Neuron (in vitro differentiated cells): ENCODE measurements at regions not wholly inside any gene's neighbourhood (a gene's known extent, or its start where the extent isn't known, plus 50 kb on each side); places are given as distances from the start of the nearest gene placed in this dataset.

Source experiments
- H2AFZ ChIP-seq: one replicate; pipeline ENCODE4 v1.6.1; 2013; ENCODE audit warnings: low read depth, mild to moderate bottlenecking, inconsistent platforms, low read length, moderate library complexity
- H3K27me3 ChIP-seq: one replicate; pipeline ENCODE4 v1.6.1; 2013; ENCODE audit warnings: low read length; ENCODE audit not compliant: insufficient read depth
- H3K36me3 ChIP-seq: one replicate; pipeline ENCODE4 v1.6.1; 2013; ENCODE audit warnings: low read length; ENCODE audit not compliant: insufficient read depth
- H3K4me1 ChIP-seq: one replicate; pipeline ENCODE4 v1.6.1; 2013; ENCODE audit warnings: low read length; ENCODE audit not compliant: insufficient read depth
- H3K4me3 ChIP-seq: 2 replicates; pipeline ENCODE4 v1.5.1; 2013; ENCODE audit warnings: mild to moderate bottlenecking, low read length, moderate library complexity
- H3K9me3 ChIP-seq: one replicate; pipeline ENCODE4 v1.6.1; 2013; ENCODE audit warnings: low read length

DNA sequence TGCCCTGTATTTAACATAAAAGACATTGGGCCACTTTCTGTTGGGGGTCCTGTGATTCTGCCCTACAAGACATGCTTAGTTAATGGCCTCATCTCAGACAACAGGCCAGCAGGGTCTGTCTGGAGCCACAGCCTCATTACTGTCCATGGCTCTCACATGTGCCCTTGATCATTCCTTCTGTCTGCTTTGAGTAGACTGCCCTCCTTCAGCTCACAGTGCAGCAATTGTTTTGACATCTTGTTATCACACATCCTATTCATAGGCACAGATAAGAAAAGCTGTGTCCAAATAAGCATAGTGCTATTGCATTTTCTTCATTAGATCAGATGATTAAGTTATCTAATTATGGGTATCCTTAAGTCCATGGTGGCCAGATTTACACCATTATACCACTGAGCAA is 127.9 kb downstream of the KCTD12 start:
- H3K4me1 ChIP-seq = no peaks in the 10 kb centered on the region
- H3K9me3 ChIP-seq = no peaks in the 10 kb centered on the region
- H3K4me3 ChIP-seq = no peak overlapping the region
- no peaks in the 10 kb centered on the region for H3K36me3 ChIP-seq
- H2AFZ ChIP-seq = no peak overlapping the region
- no peaks in the 10 kb centered on the region for H3K27me3 ChIP-seq

DNA sequence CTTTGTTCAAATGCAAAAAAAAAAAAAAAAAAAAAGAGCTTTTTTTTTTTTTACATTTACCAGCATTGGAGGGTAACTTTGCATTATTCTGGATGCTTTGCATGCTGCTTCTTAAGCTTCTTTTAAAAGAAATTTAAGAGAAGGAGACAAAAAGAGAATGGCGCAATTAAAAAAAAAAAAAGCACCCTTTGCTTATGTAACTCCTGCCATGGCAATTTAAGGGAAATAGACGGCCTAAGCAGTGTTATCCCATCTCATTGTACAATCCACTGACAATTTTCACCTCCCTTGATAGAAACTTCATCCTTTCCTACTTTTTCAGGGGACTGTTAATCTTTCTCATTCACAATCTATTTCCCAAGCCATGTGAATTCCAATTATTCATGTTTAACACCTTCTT is 129.8 kb downstream of the KCTD12 start:
- H3K36me3 ChIP-seq = no peaks in the 10 kb centered on the region
- no peaks in the 10 kb centered on the region for H3K4me1 ChIP-seq
- H3K9me3 ChIP-seq = no peaks in the 10 kb centered on the region

DNA sequence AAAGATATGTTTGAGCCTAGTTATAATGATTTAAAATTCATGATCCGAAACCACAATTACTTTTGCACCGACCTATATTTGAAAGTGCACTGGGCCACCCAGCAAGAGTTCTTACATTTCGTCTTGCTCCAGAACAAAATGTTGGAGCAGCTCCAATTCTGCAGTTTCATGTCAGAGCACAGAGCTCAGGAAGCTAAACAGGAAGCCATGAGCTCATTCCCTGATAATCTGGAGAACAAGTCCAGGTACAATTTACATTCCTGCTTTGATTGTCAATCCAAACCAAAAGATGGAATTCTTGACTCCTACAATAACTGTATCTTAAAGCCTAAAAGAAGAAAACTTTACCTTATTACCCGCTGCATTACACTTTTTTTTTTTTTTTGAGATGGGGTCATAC is 131.8 kb downstream of the KCTD12 start:
- Histone ChIP-seq H3K4me1 (no peaks in the 10 kb centered on the region), H3K36me3 (no peaks in the 10 kb centered on the region), H3K27me3 (no peaks in the 10 kb centered on the region), H3K9me3 (no peaks in the 10 kb centered on the region), H3K4me3 (no peak overlapping the region), H2AFZ (no peak overlapping the region)

More for the DNA sequence above, 129.8 kb downstream of the KCTD12 start:
- no peak overlapping the region for H3K4me3 ChIP-seq
- no peaks in the 10 kb centered on the region for H3K27me3 ChIP-seq
- H2AFZ ChIP-seq = no peak overlapping the region

DNA sequence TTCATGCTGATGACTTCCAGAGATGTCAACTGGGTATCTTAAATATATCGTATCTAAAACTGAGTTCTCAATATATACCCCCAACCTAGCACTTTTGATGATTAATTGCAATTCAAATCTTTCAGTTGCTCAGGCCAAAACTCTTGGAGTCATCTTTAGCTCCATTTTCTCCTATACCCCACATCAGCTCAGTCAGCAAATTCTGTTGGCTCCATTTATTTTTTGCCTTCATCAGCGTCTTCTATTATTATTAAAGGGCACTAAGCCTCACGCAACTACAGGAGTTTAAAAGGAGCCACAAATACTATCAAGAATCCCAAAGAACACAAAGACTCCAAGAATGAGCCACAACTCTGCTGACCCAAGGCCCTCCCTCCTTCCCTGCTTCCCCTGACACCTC is 134.9 kb downstream of the KCTD12 start:
- H2AFZ ChIP-seq = no peak overlapping the region
- H3K4me1 ChIP-seq = no peaks in the 10 kb centered on the region
- no peaks in the 10 kb centered on the region for H3K9me3 ChIP-seq
- no peak overlapping the region for H3K4me3 ChIP-seq
- no peaks in the 10 kb centered on the region for H3K36me3 ChIP-seq
- no peaks in the 10 kb centered on the region for H3K27me3 ChIP-seq

DNA sequence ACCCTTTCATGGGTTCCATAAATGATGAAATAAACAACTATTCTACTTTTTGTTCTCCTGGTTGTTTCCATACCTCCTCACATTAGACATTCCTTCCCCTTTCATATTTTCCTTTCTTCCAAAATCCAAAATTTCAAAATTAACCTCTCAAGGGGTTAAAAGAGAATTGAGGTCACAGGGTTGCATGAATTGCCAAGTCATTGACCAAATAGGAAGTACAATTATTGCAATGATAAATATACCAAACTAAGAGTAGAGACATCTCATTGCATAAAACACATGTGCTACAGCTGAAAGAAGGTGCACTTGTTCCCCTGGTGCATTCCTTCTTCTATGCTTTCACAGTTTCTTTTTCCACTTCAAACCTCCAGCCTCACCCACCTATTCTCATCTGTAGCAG is 136.1 kb downstream of the KCTD12 start:
- H3K4me3 ChIP-seq = no peak overlapping the region
- H3K36me3 ChIP-seq = no peaks in the 10 kb centered on the region
- no peaks in the 10 kb centered on the region for H3K9me3 ChIP-seq
- H3K27me3 ChIP-seq = no peaks in the 10 kb centered on the region
- H3K4me1 ChIP-seq = peaks cover 3% of the 10 kb centered on the region
- H2AFZ ChIP-seq = no peak overlapping the region

DNA sequence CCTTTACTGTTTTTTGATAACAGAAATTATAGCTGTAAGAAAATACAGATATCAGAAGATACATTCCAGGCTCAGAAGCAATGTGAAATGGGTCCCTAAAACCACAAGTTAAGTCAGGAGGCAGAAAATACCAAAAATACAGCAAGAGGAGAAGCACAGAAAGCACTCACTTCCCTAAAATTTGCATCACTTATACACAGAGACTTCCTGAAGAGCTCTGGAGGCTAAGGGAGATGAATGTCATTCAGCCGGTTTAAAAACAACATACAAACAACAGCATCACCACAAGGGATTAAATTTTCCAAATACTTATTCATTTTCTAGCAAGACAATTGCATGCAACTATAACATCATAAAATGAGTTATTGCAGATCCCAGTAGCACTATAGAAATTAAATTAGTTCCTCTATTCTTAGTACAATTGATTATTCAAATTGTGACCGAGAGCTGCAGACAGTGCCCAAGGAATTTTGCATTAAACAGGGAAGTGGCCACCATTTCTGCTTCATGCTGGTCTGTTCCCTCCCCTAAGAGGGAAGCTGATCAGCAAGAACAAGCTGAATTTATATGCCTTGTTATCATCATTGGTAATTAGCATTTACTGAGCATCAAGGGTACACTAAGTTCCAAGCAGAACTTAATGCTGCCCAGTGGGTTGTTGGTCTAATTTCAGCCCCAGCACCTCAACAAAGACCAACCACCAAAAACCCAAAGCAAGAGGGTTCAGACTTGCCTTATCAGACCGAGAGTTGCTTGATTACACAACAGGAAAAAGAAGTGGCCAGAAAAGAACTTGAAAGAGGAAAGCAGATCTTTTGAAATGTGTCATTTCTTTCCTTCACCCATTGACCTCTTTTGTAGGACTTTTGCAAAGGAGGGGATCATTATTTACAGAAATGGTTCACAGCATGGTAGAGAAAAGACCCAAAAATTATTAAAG is 140.7 kb downstream of the KCTD12 start:
- Histone ChIP-seq H3K36me3 (no peaks in the 10 kb centered on the region), H3K9me3 (no peaks in the 10 kb centered on the region), H3K4me3 (no peak overlapping the region), H3K27me3 (no peaks in the 10 kb centered on the region), H3K4me1 (peaks cover 3% of the 10 kb centered on the region), H2AFZ (no peak overlapping the region)

DNA sequence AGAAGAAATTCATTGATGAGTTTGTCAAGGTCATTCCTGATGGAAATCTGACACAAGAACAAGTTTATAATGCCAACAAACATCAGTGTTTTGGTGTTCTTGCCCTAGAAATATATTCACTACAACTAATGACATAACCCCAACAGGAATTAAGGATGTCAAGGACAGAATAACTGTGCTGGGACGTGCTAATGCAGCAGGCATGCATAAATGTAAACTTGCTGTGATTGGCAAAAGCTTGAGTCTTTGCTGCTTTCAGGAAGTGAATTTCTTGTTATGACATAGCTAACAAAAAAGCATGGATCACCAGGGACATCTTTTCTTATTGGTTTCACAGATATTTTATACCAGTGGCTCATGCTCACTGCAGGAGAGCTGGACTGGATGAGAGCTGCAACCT is 144.6 kb downstream of the KCTD12 start:
- H3K36me3 ChIP-seq = no peaks in the 10 kb centered on the region
- no peaks in the 10 kb centered on the region for H3K9me3 ChIP-seq
- H3K27me3 ChIP-seq = no peaks in the 10 kb centered on the region
- no peak overlapping the region for H2AFZ ChIP-seq
- peaks cover 3% of the 10 kb centered on the region for H3K4me1 ChIP-seq
- no peak overlapping the region for H3K4me3 ChIP-seq

DNA sequence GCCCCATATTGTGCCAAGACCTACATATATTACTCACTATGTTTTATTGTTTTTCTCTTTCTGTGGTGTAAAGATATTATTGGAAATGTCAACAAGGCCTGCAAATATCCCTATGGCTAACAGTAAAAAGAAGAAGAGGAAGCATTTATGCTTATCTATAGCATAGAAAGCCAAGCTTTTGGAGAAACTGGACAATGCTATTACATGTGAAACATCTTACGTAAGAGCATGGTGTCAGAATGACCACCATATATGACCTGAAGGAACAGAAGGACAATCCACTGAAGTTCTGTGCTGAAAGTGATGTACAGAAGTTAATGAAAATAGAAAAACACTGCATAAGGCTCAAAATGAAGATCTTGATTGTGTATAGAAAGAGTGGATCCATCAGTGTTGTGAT is 145.2 kb downstream of the KCTD12 start:
- Histone ChIP-seq H2AFZ (no peak overlapping the region), H3K9me3 (no peaks in the 10 kb centered on the region), H3K27me3 (no peaks in the 10 kb centered on the region), H3K4me3 (no peak overlapping the region), H3K36me3 (no peaks in the 10 kb centered on the region), H3K4me1 (peaks cover 3% of the 10 kb centered on the region)

DNA sequence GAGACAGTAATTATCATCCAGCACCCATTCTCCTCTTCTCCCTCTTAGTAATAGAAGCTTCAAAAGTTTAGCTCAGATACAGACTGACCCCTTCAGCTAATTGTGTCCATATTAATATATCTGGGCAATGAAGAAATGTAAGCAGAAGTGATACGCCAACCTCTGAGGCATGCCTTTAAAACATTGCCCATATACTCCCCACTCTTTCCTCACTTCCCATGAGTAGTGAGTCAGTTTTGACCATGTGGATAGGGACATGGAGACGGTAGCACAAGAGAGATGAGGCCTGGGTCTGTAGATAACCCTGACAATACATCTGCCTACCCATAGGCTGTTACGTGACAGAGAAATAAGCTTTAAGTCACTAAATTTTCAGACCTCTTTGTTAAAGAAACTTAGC is 147.6 kb downstream of the KCTD12 start:
- no peak overlapping the region for H2AFZ ChIP-seq
- H3K4me1 ChIP-seq = no peaks in the 10 kb centered on the region
- H3K27me3 ChIP-seq = no peaks in the 10 kb centered on the region
- H3K9me3 ChIP-seq = no peaks in the 10 kb centered on the region
- H3K4me3 ChIP-seq = no peak overlapping the region
- H3K36me3 ChIP-seq = no peaks in the 10 kb centered on the region

DNA sequence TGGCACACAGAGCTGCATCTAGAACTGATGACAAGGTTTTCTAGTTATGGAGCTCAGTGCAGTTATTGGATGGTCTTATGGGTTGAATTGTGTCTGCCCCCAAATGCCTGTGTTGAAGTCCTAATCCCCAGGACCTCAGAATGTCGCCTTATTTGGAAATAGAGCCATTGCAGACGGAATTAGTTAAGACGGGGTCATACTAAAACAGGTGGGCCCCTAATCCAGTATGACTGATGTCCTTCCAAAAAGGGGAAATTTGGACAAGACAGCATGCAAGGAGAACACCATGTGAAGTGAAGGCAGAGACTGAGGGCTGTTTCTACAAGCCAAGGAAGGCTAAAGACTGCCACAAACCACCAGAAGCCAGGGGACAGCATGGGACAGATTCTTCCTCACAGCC is 148.7 kb downstream of the KCTD12 start:
- no peaks in the 10 kb centered on the region for H3K36me3 ChIP-seq
- H3K27me3 ChIP-seq = no peaks in the 10 kb centered on the region
- no peaks in the 10 kb centered on the region for H3K4me1 ChIP-seq
- no peaks in the 10 kb centered on the region for H3K9me3 ChIP-seq
- H3K4me3 ChIP-seq = no peak overlapping the region
- H2AFZ ChIP-seq = no peak overlapping the region

DNA sequence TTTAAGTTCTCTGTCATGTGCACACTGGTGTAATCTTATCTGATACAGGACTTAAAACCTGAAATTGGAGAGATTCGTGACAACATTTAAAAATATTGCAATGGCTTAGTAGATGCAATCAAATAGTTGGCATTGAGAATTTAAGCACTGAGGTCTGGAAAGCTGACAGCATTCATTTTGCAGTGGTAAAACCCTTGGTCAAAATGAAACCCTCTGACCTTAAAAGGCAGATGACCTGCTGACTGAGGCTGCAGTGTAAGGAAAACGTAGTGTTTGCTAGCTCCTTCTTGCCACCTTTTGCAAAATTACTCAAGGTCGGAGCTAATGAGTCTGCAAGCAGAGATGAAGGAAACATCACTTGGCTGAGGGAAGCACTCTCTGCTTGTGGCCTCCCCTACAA is 150.6 kb downstream of the KCTD12 start:
- H3K9me3 ChIP-seq = no peaks in the 10 kb centered on the region
- H2AFZ ChIP-seq = no peak overlapping the region
- H3K4me3 ChIP-seq = no peak overlapping the region
- no peaks in the 10 kb centered on the region for H3K4me1 ChIP-seq
- no peaks in the 10 kb centered on the region for H3K27me3 ChIP-seq
- no peaks in the 10 kb centered on the region for H3K36me3 ChIP-seq

DNA sequence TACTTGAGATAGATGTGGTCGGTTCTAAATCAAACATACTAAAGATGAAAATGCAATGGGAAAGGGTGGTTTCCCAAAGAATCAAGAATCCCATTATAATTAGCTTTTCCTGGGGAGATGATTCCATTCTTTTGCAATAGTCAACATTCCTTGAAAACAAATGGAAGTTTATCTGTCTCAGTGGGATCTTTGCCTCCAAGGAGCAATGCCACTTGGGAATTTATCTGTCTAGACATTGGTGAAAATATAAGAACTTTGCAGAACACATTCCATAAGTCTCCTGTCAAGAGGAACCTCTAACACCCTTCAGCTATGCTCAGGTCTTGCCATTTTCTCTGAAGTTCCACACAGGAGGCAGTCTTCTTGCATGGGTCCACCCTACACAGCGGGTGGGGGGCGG is 152.5 kb downstream of the KCTD12 start:
- Histone ChIP-seq H2AFZ (no peak overlapping the region), H3K27me3 (no peaks in the 10 kb centered on the region), H3K4me1 (no peaks in the 10 kb centered on the region), H3K9me3 (no peaks in the 10 kb centered on the region), H3K4me3 (no peak overlapping the region), H3K36me3 (no peaks in the 10 kb centered on the region)

DNA sequence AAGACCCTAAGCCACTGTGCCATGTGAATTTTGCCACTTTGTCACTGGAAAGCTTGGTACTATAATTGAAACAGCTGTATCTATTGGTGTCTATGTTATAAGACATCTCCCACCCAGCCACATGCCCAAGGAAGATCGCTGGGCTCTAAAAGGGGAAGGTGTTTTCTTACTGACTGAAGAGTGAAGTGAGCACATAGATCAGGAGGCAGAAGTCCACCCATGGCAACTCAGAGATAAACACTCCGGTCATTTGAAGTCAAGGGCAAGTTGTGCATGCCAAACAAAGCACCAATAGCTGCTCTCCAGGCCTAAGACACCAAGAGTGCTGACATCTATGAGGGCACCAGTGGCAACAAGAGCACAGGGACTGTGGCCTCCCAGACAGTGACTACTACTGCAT is 153.8 kb downstream of the KCTD12 start:
- Histone ChIP-seq H3K27me3 (no peaks in the 10 kb centered on the region), H2AFZ (no peak overlapping the region), H3K4me1 (no peaks in the 10 kb centered on the region), H3K4me3 (no peak overlapping the region), H3K9me3 (no peaks in the 10 kb centered on the region), H3K36me3 (no peaks in the 10 kb centered on the region)

DNA sequence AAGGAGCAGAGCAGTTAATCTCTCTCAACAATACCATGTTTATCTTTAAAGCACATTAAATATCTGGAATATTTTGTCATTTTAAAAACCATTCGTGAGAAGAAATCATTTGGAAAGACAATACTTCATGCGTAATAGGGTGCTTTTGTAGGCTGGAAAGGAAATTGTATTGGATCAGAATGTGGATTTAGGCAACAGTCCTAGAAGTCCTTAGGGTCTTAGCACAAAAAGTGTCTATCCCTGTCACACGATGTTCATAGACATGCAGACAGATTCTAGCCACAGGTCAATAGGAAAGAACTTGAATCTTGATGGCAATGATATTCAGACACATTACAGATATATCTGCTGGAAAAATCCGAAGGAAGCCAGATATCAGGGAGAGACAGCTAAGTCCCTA is 156.0 kb downstream of the KCTD12 start:
- H3K27me3 ChIP-seq = no peaks in the 10 kb centered on the region
- no peak overlapping the region for H3K4me3 ChIP-seq
- no peak overlapping the region for H2AFZ ChIP-seq
- H3K4me1 ChIP-seq = no peaks in the 10 kb centered on the region
- no peaks in the 10 kb centered on the region for H3K36me3 ChIP-seq
- no peaks in the 10 kb centered on the region for H3K9me3 ChIP-seq
